HepG2 (cell line): ENCODE measurements at regions not wholly inside any gene's neighbourhood (a gene's known extent, or its start where the extent isn't known, plus 50 kb on each side); places are given as distances from the start of the nearest gene placed in this dataset.

Experiments used
- ATAC-seq: fragments of 200-7000 bp; cut with Tn5 transposase; 3 replicates; pipeline ENCODE4 v1.9.1; 2020; ENCODE audit warnings: mild to moderate bottlenecking, moderate library complexity
- BruUV-seq: library from RNA; stranded (reverse); fragments of 400-500 nt; replicated peaks from 2 replicates; lab custom pipeline; 2021; lab: Mats Ljungman, UMichigan
- CTCF ChIA-PET: fragments of 300-600 bp; formaldehyde crosslinking; extraction: SDS; loops from one replicate; lab custom pipeline; 2021; ENCODE audit warnings: low total read pairs, inconsistent platforms, low intra/inter-chr PET ratio; lab: Yijun Ruan, JAX
- POLR2A ChIA-PET: fragments of 350-600 bp; sonication (Branson Sonifier 250); formaldehyde crosslinking; loops from one replicate; lab custom pipeline; 2020; ENCODE audit warnings: antibody characterized with exemption, inconsistent platforms; lab: Yijun Ruan, JAX
- DNase-seq: peaks from one replicate; pipeline ENCODE4 v3.0.0-alpha.2; 2015; ENCODE audit warnings: low spot score
- FAIRE-seq: peaks from 3 replicates; lab custom pipeline; 2011; peaks lifted over from hg19 to GRCh38; lab: Jason Lieb, UNC
- H2AFZ ChIP-seq: one replicate; pipeline ENCODE4 v1.6.1; 2011; ENCODE audit warnings: low read length, inconsistent platforms
- H3K27ac ChIP-seq: fragments of 300-600 bp; 3 replicates; pipeline ENCODE4 v1.8.0; 2011; ENCODE audit warnings: mixed run types, mild to moderate bottlenecking, mixed read lengths, low read length, inconsistent platforms; ENCODE audit not compliant: insufficient read depth; ENCODE audit errors: extremely low read length
- H3K27me3 ChIP-seq, 2 experiments: fragments of 200-600 bp in 1 of 2; 2 replicates in 1 of 2; 3 replicates in 1 of 2; pipeline versions ENCODE4 v1.6.0 to v1.8.0; 2011; ENCODE audit warnings: low read length in 2 of 2, mild to moderate bottlenecking in 2 of 2, moderate library complexity in 2 of 2, inconsistent platforms in 1 of 2; ENCODE audit not compliant: insufficient read depth in 2 of 2, control insufficient read depth in 1 of 2
- H3K36me3 ChIP-seq, 2 experiments: fragments of 200-600 bp in 1 of 2; replicated peaks in 1 of 2; 2 replicates in 1 of 2; 3 replicates in 1 of 2; pipeline versions ENCODE4 v1.5.1 to v1.8.0; 2011; ENCODE audit warnings: low read length in 2 of 2, inconsistent platforms in 1 of 2; ENCODE audit not compliant: insufficient read depth in 2 of 2, control insufficient read depth in 1 of 2
- H3K4me1 ChIP-seq: 2 replicates; pipeline ENCODE4 v1.5.1; 2012; ENCODE audit warnings: low read length, inconsistent platforms; ENCODE audit not compliant: insufficient read depth
- H3K4me2 ChIP-seq: 2 replicates; pipeline ENCODE4 v1.6.0; 2011; ENCODE audit warnings: low read depth, low read length, inconsistent platforms
- H3K4me3 ChIP-seq, 3 experiments: fragments of 200-600 bp in 1 of 3; sonication (generic), shearing (Covaris generic) in 1 of 3; replicated peaks in 1 of 3; 2 replicates each; pipeline ENCODE4 v1.5.1; 2011 to 2016; ENCODE audit warnings: low read length in 3 of 3, inconsistent platforms in 2 of 3, low read depth in 2 of 3, mild to moderate bottlenecking in 2 of 3, control low read depth in 1 of 3, mixed read lengths in 1 of 3; ENCODE audit not compliant: insufficient read depth in 1 of 3
- H3K79me2 ChIP-seq: one replicate; pipeline ENCODE4 v1.6.1; 2011; ENCODE audit warnings: low read length, inconsistent platforms; ENCODE audit not compliant: insufficient read depth
- H3K9ac ChIP-seq: 2 replicates; pipeline ENCODE4 v1.6.0; 2011; ENCODE audit warnings: mild to moderate bottlenecking, low read depth, low read length, inconsistent platforms; ENCODE audit not compliant: insufficient read depth
- H3K9me3 ChIP-seq: 2 replicates; pipeline ENCODE4 v1.5.1; 2012; ENCODE audit warnings: mild to moderate bottlenecking, low read length
- H4K20me1 ChIP-seq: 2 replicates; pipeline ENCODE4 v1.6.0; 2011; ENCODE audit warnings: inconsistent platforms, mild to moderate bottlenecking, low read length, moderate library complexity; ENCODE audit not compliant: insufficient read depth
- AKNA ChIP-seq: sonication (generic); formaldehyde crosslinking; IDR thresholded peaks from 2 replicates; pipeline ENCODE4 v1.4.0; 2020; ENCODE audit warnings: missing genetic modification reagents, borderline replicate concordance
- CBX5 ChIP-seq: sonication (generic); formaldehyde crosslinking; IDR thresholded peaks from 2 replicates; pipeline ENCODE4 v1.4.0; 2020; ENCODE audit warnings: missing genetic modification reagents, borderline replicate concordance
- DNMT1 ChIP-seq: sonication (generic); formaldehyde crosslinking; IDR thresholded peaks from 2 replicates; pipeline ENCODE4 v1.5.1; 2020; ENCODE audit warnings: mild to moderate bottlenecking, missing genetic modification reagents
- ERF ChIP-seq: IDR thresholded peaks from 2 replicates; pipeline ENCODE4 v1.6.1; 2018; ENCODE audit warnings: missing biosample characterization, missing genetic modification reagents
- IKZF1 ChIP-seq: fragments of 450-650 bp; IDR thresholded peaks from 2 replicates; pipeline ENCODE4 v1.7.1; 2016
- JUND ChIP-seq: sonication (generic); formaldehyde crosslinking; IDR thresholded peaks from 2 replicates; pipeline ENCODE4 v1.8.0; 2022; ENCODE audit warnings: mild to moderate bottlenecking, missing genetic modification reagents
- NFRKB ChIP-seq: fragments of 450-650 bp; IDR thresholded peaks from 2 replicates; pipeline ENCODE4 v1.6.1; 2017
- SYNCRIP ChIP-seq: fragments of 200-400 bp; formaldehyde crosslinking; IDR thresholded peaks from 2 replicates; pipeline ENCODE4 v1.6.1; 2018; ENCODE audit warnings: mild to moderate bottlenecking, low read depth, low read length; ENCODE audit not compliant: insufficient read depth
- ZNF484 ChIP-seq: sonication (generic); formaldehyde crosslinking; IDR thresholded peaks from 2 replicates; pipeline ENCODE4 v1.5.1; 2020; ENCODE audit warnings: mild to moderate bottlenecking, low read depth, missing genetic modification reagents, borderline replicate concordance
- WGBS: methylation state at CpG from one replicate; pipeline ENCODE4 v1.1.6; 2017; ENCODE audit warnings: low lambda C conversion rate; 5-methylcytosine and 5-hydroxymethylcytosine counted together
- in situ Hi-C: cut with HindIII; loops from 2 replicates; pipeline ENCODE4 v1.10.0; 2017; ENCODE audit warnings: low pct_unique_long_range_greater_than_20kb; ENCODE audit not compliant: extremely low pct_ligation_motif_present
- intact Hi-C: fragments of 100-400 bp; cut with micrococcal nuclease; formaldehyde crosslinking; loops from one replicate; pipeline ENCODE4 v1.10.0; 2022; ENCODE audit not compliant: unreplicated experiment
- TF ChIP-seq, protein P1 (sequence below): IDR thresholded peaks from 2 replicates; pipeline ENCODE4 v1.6.1; 2012; ENCODE audit warnings: low read length, improper control_type of control experiment
- TF ChIP-seq, protein P2 (sequence below): sonication (generic); formaldehyde crosslinking; IDR thresholded peaks from 2 replicates; pipeline ENCODE4 v1.8.0; 2022; ENCODE audit warnings: missing genetic modification reagents, mild to moderate bottlenecking, borderline replicate concordance

- POLR2A ChIA-PET, result no interaction called here
- no peaks in the 10 kb centered on the region for H3K9me3 ChIP-seq
- no peak for FAIRE-seq
- no peak overlapping the region for H3K27ac ChIP-seq
- H3K79me2 ChIP-seq, result no peaks in the 10 kb centered on the region
- no peak for DNase-seq
- H3K36me3 ChIP-seq, result no peaks in the 10 kb centered on the region
- BruUV-seq, result no TSS peak
- in situ Hi-C loops (no loop called here), intact Hi-C loops (no loop called here)
- H3K4me2 ChIP-seq, result no peak overlapping the region
- H4K20me1 ChIP-seq, result no peaks in the 10 kb centered on the region
- no peaks in the 10 kb centered on the region for H3K27me3 ChIP-seq
- CTCF ChIA-PET, result no interaction called here
- no peak overlapping the region for H3K4me3 ChIP-seq
- 5% methylated on average over 2 of the region's 2 CpGs for WGBS
- no peak for ATAC-seq
- TF ChIP-seq CBX5 (no peak), NFRKB (no peak), JUND (CRISPR knock-in tag) (no peak), SYNCRIP (no peak), ZNF484 (CRISPR knock-in tag) (no peak)
- TF ChIP-seq, protein P1, sequence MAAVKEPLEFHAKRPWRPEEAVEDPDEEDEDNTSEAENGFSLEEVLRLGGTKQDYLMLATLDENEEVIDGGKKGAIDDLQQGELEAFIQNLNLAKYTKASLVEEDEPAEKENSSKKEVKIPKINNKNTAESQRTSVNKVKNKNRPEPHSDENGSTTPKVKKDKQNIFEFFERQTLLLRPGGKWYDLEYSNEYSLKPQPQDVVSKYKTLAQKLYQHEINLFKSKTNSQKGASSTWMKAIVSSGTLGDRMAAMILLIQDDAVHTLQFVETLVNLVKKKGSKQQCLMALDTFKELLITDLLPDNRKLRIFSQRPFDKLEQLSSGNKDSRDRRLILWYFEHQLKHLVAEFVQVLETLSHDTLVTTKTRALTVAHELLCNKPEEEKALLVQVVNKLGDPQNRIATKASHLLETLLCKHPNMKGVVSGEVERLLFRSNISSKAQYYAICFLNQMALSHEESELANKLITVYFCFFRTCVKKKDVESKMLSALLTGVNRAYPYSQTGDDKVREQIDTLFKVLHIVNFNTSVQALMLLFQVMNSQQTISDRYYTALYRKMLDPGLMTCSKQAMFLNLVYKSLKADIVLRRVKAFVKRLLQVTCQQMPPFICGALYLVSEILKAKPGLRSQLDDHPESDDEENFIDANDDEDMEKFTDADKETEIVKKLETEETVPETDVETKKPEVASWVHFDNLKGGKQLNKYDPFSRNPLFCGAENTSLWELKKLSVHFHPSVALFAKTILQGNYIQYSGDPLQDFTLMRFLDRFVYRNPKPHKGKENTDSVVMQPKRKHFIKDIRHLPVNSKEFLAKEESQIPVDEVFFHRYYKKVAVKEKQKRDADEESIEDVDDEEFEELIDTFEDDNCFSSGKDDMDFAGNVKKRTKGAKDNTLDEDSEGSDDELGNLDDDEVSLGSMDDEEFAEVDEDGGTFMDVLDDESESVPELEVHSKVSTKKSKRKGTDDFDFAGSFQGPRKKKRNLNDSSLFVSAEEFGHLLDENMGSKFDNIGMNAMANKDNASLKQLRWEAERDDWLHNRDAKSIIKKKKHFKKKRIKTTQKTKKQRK, result no peak
- H2AFZ ChIP-seq, result no peak overlapping the region
- no peaks in the 10 kb centered on the region for H3K4me1 ChIP-seq
- no peak overlapping the region for H3K9ac ChIP-seq
These were observed 561.2 kb upstream of the SEMA6A start for GRCh38 chr5:117135851-117136250.

DNA sequence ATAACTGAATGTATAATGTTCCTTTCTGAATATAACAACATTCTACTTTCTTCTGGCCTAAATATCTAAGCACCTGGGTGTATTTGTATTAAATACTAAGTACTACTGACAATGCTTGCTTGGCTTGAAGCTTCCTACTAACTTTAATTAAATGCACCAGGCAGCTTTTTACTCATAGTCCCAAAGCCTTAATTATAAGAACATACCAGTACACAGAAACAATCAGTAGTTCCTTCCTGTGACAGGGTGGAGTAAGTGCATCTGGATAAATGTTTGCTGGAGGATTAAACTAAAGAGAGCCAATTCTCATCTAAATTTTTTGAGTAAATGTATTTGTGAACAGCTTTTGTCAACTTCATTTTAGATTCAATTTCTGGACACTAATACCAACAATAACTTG is 558.6 kb upstream of the SEMA6A start:
- no peak for DNase-seq
- no peaks in the 10 kb centered on the region for H3K9me3 ChIP-seq
- intact Hi-C loops, result no loop called here
- ChIA-PET CTCF (no interaction called here), POLR2A (no interaction called here)
- in situ Hi-C loops, result no loop called here
- no peaks in the 10 kb centered on the region for H3K4me1 ChIP-seq
- no peaks in the 10 kb centered on the region for H3K79me2 ChIP-seq
- no peaks in the 10 kb centered on the region for H3K27me3 ChIP-seq
- no TSS peak for BruUV-seq
- FAIRE-seq, result no peak
- no peak overlapping the region for H3K9ac ChIP-seq
- H3K4me2 ChIP-seq, result no peak overlapping the region
- no peaks in the 10 kb centered on the region for H4K20me1 ChIP-seq
- no peak for ATAC-seq
- H3K36me3 ChIP-seq, result no peaks in the 10 kb centered on the region
- H2AFZ ChIP-seq, result no peak overlapping the region
- no peak overlapping the region for H3K27ac ChIP-seq
- H3K4me3 ChIP-seq, result no peak overlapping the region
- no peak for TF ChIP-seq AKNA (CRISPR knock-in tag)
- TF ChIP-seq, protein P2, sequence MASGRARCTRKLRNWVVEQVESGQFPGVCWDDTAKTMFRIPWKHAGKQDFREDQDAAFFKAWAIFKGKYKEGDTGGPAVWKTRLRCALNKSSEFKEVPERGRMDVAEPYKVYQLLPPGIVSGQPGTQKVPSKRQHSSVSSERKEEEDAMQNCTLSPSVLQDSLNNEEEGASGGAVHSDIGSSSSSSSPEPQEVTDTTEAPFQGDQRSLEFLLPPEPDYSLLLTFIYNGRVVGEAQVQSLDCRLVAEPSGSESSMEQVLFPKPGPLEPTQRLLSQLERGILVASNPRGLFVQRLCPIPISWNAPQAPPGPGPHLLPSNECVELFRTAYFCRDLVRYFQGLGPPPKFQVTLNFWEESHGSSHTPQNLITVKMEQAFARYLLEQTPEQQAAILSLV (CRISPR knock-in tag), result no peak
- TF ChIP-seq IKZF1, result no peak
- no peak for TF ChIP-seq DNMT1
- TF ChIP-seq ERF (CRISPR knock-in tag), result no peak
